ENCODE measurements at regions not wholly inside any gene's neighbourhood (a gene's known extent, or its start where the extent isn't known, plus 50 kb on each side); places are given as distances from the start of the nearest gene placed in this dataset.
"Not testable (repeated sequence)": the region's sequence is repeated elsewhere in the genome, so short reads cannot be mapped to it uniquely, and the experiment has no call there.

DNA sequence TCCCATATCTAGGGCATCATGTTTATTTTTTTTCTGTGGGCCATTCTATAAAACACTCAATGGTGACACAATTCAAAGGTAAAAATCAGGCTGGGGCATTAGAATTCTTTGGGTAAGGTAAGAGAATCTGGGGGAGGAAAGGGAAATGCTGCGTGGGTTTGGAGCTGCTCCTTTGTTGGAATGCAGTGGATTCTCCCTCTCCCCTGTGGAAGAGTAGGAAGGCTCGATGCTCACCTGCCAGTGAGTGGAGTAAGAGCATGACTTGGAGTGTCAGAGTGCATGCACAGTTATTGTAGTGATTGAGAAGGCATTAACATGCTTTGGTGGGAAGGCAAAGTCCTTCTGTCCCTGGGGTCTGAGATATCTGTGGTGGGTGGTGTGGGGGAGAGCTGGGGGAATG lies 280.0 kb downstream of the PDCD6IP start:
- TF ChIP-seq POLR2A (IDR thresholded peaks at IDR 0.05): no peak
- no peak for TF ChIP-seq POLR2AphosphoS5 (IDR thresholded peaks at IDR 0.05)
- TF ChIP-seq, protein P1, sequence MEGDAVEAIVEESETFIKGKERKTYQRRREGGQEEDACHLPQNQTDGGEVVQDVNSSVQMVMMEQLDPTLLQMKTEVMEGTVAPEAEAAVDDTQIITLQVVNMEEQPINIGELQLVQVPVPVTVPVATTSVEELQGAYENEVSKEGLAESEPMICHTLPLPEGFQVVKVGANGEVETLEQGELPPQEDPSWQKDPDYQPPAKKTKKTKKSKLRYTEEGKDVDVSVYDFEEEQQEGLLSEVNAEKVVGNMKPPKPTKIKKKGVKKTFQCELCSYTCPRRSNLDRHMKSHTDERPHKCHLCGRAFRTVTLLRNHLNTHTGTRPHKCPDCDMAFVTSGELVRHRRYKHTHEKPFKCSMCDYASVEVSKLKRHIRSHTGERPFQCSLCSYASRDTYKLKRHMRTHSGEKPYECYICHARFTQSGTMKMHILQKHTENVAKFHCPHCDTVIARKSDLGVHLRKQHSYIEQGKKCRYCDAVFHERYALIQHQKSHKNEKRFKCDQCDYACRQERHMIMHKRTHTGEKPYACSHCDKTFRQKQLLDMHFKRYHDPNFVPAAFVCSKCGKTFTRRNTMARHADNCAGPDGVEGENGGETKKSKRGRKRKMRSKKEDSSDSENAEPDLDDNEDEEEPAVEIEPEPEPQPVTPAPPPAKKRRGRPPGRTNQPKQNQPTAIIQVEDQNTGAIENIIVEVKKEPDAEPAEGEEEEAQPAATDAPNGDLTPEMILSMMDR (IDR thresholded peaks at IDR 0.05 in 8 of 11, conservative IDR thresholded peaks at IDR 0.05 in 3 of 11): no peak
- Histone ChIP-seq H3K27ac (no peak overlapping the region), H3K4me1 (no peaks in the 10 kb centered on the region), H3K36me3 (no peaks in the 10 kb centered on the region), H3K4me3 (no peak overlapping the region), H3K27me3 (replicated peaks in 1 of 7) (no peaks in the 10 kb centered on the region), H3K9me3 (peaks cover 0 to 4% (median 0%) of the 10 kb centered on the region in 8 donors)
- intact Hi-C loops (cut with DNase I; ENCODE audit: low total_unique reads): no loop called here
- 68 to 89% (median 79%) methylated on average over 2 of the region's 2 CpGs for WGBS, 5 donors
- DNase-seq: no peak

DNA sequence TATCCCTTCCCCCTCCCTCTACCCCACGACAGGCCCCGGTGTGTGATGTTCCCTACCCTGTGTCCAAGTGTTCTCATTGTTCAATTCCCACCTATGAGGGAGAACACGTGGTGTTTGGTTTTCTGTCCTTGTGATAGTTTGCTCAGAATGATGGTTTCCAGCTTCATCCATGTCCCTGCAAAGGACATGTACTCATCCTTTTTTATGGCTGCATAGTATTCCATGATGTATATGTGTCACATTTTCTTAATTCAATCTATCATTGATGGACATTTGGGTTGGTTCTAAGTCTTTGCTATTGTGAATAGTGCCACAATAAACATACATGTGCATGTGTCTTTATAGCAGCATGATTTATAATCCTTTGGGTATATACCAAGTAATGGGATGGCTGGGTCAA lies 281.4 kb downstream of the PDCD6IP start:
- intact Hi-C loops (cut with DNase I; ENCODE audit: low total_unique reads); H3K4me1 ChIP-seq; H3K9me3 ChIP-seq; DNase-seq; H3K36me3 ChIP-seq; H3K27ac ChIP-seq; H3K27me3 ChIP-seq (replicated peaks in 1 of 7); H3K4me3 ChIP-seq: not testable (repeated sequence)
- WGBS, 5 donors: 92 to 95% (median 93%) methylated on average over 3 of the region's 3 CpGs

DNA sequence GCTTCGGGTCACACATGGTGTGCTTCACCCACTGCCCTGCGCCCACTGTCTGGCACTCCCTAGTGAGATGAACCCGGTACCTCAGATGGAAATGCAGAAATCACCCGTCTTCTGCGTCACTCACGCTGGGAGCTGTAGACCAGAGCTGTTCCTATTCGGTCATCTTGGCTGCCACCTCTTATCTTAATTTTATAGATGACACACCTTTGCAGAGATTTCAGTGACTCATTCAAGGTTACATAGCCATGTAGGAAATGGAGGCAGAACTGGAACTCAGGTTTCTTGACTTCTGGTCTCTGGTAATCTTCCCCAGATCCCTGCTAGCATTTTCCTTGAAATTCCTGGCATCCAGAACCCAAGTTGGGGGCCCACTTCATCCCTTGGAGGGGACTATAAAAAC lies 291.9 kb downstream of the PDCD6IP start:
- H3K36me3 ChIP-seq; H3K27ac ChIP-seq; H3K27me3 ChIP-seq (replicated peaks in 1 of 7); H3K9me3 ChIP-seq; intact Hi-C loops (cut with DNase I; ENCODE audit: low total_unique reads); H3K4me3 ChIP-seq; H3K4me1 ChIP-seq; DNase-seq: not testable (repeated sequence)
- WGBS, 5 donors: 84 to 98% (median 91%) methylated on average over 7 of the region's 7 CpGs

DNA sequence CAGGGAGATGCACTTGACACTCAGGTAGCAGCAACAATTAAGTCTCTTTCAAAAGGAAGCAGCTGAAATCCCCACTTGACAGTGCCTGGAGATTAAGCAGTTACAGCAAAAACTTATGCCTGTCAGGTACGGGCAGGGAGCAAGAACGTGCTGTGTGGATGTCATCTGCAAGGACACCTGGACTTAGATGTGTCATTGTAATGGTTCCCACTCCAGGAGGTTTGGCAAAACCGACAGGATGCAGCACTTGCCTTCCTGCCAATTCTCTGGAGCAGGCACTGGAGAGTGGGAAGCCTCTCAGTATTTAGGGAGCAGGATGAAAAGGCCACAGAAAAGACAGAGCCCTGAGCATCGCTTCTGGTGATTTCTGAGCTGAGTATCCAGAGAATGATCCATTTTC lies 292.4 kb downstream of the PDCD6IP start:
- Histone ChIP-seq H3K4me1 (no peaks in the 10 kb centered on the region), H3K9me3 (peaks cover 0 to 6% (median 0%) of the 10 kb centered on the region in 8 donors), H3K4me3 (no peak overlapping the region), H3K27me3 (replicated peaks in 1 of 7) (no peaks in the 10 kb centered on the region), H3K27ac (no peak overlapping the region), H3K36me3 (no peaks in the 10 kb centered on the region)
- TF ChIP-seq POLR2A (IDR thresholded peaks at IDR 0.05): no peak
- TF ChIP-seq POLR2AphosphoS5 (IDR thresholded peaks at IDR 0.05): no peak
- TF ChIP-seq, protein P1 (IDR thresholded peaks at IDR 0.05 in 8 of 11, conservative IDR thresholded peaks at IDR 0.05 in 3 of 11): no peak
- intact Hi-C loops (cut with DNase I; ENCODE audit: low total_unique reads): no loop called here
- no peak for DNase-seq
- WGBS, 5 donors: 69 to 88% (median 76%) methylated on average over 3 to 4 of the region's 4 CpGs

DNA sequence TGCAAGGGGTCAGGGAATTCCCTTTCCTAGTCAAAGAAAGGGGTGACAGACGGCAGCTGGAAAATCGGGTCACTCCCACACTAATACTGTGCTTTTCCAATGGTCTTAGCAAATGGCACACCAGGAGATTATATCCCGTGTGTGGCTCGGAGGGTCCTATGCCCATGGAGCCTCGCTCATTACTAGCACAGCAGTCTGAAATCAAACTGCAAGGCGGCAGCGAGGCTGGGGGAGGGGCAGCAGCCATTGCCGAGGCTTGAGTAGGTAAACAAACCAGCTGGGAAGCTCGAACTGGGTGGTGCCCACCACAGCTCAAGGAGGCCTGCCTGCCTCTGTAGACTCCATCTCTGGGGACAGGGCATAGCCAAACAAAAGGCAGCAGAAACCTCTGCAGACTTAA lies 295.9 kb downstream of the PDCD6IP start:
- H3K36me3 ChIP-seq; H3K27ac ChIP-seq; H3K27me3 ChIP-seq (replicated peaks in 1 of 7); intact Hi-C loops (cut with DNase I; ENCODE audit: low total_unique reads); H3K9me3 ChIP-seq; H3K4me3 ChIP-seq; DNase-seq; H3K4me1 ChIP-seq: not testable (repeated sequence)
- 82 to 96% (median 90%) methylated on average over 9 of the region's 9 CpGs for WGBS, 5 donors

DNA sequence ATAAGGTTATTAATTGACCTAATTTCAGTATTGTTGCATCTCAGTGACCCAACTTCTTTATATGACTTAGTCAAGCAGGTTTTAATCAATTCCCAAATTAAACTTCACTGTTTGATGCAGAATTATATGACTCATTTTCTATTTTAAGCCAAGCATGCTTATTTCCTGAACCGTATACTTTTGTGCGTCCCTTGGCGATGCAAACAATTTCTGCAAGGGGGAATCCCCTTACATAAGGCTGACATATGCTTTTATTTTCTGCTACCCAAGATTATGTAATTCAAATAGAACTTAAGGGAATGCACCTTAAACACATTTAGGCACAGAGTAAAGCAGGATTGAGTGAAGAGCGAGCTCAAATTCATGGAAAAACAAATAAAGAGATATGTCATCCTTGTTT lies 303.9 kb downstream of the PDCD6IP start:
- H3K4me3 ChIP-seq: no peak overlapping the region
- intact Hi-C loops (cut with DNase I; ENCODE audit: low total_unique reads): no loop called here
- DNase-seq: no peak
- H3K4me1 ChIP-seq: peaks cover 0 to 5% (median 0%) of the 10 kb centered on the region in 6 donors
- 37 to 47% (median 39%) methylated on average over 4 of the region's 4 CpGs for WGBS, 5 donors
- H3K27me3 ChIP-seq (replicated peaks in 1 of 7): no peaks in the 10 kb centered on the region
- no peak overlapping the region for H3K27ac ChIP-seq
- peaks cover 0 to 10% (median 0%) of the 10 kb centered on the region in 8 donors for H3K9me3 ChIP-seq
- no peaks in the 10 kb centered on the region for H3K36me3 ChIP-seq
- TF ChIP-seq POLR2AphosphoS5 (IDR thresholded peaks at IDR 0.05) (no peak), POLR2A (IDR thresholded peaks at IDR 0.05) (no peak)
- TF ChIP-seq, protein P1 (IDR thresholded peaks at IDR 0.05 in 8 of 11, conservative IDR thresholded peaks at IDR 0.05 in 3 of 11): no peak

All from spleen (tissue), 11 donors.